Endothelial cell of umbilical vein (primary cell): ENCODE measurements at regions not wholly inside any gene's neighbourhood (a gene's known extent, or its start where the extent isn't known, plus 50 kb on each side); places are given as distances from the start of the nearest gene placed in this dataset.

Experiments
- BruUV-seq: library from RNA; stranded (reverse); fragments of 400-500 nt; replicated peaks from 2 replicates; lab custom pipeline; 2021; lab: Mats Ljungman, UMichigan
- CTCF ChIA-PET: fragments of 300-600, 350-600 bp; sonication (Branson Sonifier 250); formaldehyde crosslinking; loops from one replicate; lab custom pipeline; 2021; ENCODE audit warnings: antibody characterized with exemption, inconsistent platforms; lab: Charles Lee
- POLR2A ChIA-PET: fragments of 300-600, 350-600 bp; sonication (Branson Sonifier 250); formaldehyde crosslinking; loops from one replicate; lab custom pipeline; 2021; ENCODE audit warnings: antibody characterized with exemption, inconsistent platforms; lab: Charles Lee
- DNase-seq: peaks from one replicate; pipeline ENCODE4 v3.0.0-alpha.2; 2011; ENCODE audit warnings: low read depth, low spot score
- FAIRE-seq: peaks from 2 replicates; lab custom pipeline; 2011; peaks lifted over from hg19 to GRCh38; lab: Jason Lieb, UNC
- H2AFZ ChIP-seq: 2 replicates; pipeline ENCODE4 v1.6.0; 2012; ENCODE audit warnings: low read depth, low read length, control low read depth, inconsistent platforms
- H3K27ac ChIP-seq: 2 replicates; pipeline ENCODE4 v1.5.1; 2011; ENCODE audit warnings: low read depth, mild to moderate bottlenecking, control low read depth, low read length, moderate library complexity; ENCODE audit not compliant: insufficient read depth
- H3K27me3 ChIP-seq, 2 experiments: 2 replicates each; pipeline versions ENCODE4 v1.6.0 to v1.6.1; 2011; ENCODE audit warnings: low read length in 2 of 2, mixed read lengths in 1 of 2; ENCODE audit not compliant: control insufficient read depth in 2 of 2, insufficient read depth in 2 of 2
- H3K36me3 ChIP-seq, 2 experiments: 2 replicates in 1 of 2; 3 replicates in 1 of 2; pipeline ENCODE4 v1.5.1; 2011; ENCODE audit warnings: low read length in 2 of 2, mild to moderate bottlenecking in 1 of 2, moderate library complexity in 1 of 2; ENCODE audit not compliant: control insufficient read depth in 2 of 2, insufficient read depth in 2 of 2; ENCODE audit errors: extremely low read depth in 1 of 2
- H3K4me1 ChIP-seq: 3 replicates; pipeline ENCODE4 v1.5.1; 2011; ENCODE audit warnings: mild to moderate bottlenecking, low read length; ENCODE audit not compliant: control insufficient read depth, insufficient read depth; ENCODE audit errors: extremely low read depth
- H3K4me2 ChIP-seq: 2 replicates; pipeline ENCODE4 v1.6.1; 2011; ENCODE audit warnings: low read length, control low read depth, mixed read lengths; ENCODE audit not compliant: insufficient read depth
- H3K4me3 ChIP-seq, 3 experiments: fragments of 200-600 bp in 1 of 3; sonication (generic), shearing (Covaris generic) in 1 of 3; replicated peaks in 1 of 3; 2 replicates each; pipeline ENCODE4 v1.5.1; 2011 to 2016; ENCODE audit warnings: control low read depth in 3 of 3, low read length in 3 of 3, mild to moderate bottlenecking in 2 of 3, inconsistent platforms in 1 of 3, low read depth in 1 of 3, moderate library complexity in 1 of 3; ENCODE audit not compliant: insufficient read depth in 1 of 3
- H3K79me2 ChIP-seq: 2 replicates; pipeline ENCODE4 v1.6.0; 2012; ENCODE audit warnings: low read length, inconsistent platforms; ENCODE audit not compliant: control insufficient read depth, insufficient read depth
- H3K9ac ChIP-seq: replicated peaks from 2 replicates; pipeline ENCODE3; 2011; ENCODE audit warnings: low read length, control low read depth; ENCODE audit not compliant: insufficient read depth; ENCODE audit errors: extremely low read depth
- H3K9me1 ChIP-seq: replicated peaks from 3 replicates; pipeline ENCODE4 v1.6.0; 2011; ENCODE audit warnings: mild to moderate bottlenecking, low read length; ENCODE audit not compliant: control insufficient read depth, insufficient read depth; ENCODE audit errors: extremely low read depth
- H3K9me3 ChIP-seq: replicated peaks from 2 replicates; pipeline ENCODE4 v1.5.1; 2012; ENCODE audit warnings: low read length, inconsistent platforms; ENCODE audit not compliant: control insufficient read depth, insufficient read depth
- H4K20me1 ChIP-seq: replicated peaks from 2 replicates; pipeline ENCODE3; 2011; ENCODE audit warnings: mild to moderate bottlenecking, low read length; ENCODE audit not compliant: control insufficient read depth, insufficient read depth; ENCODE audit errors: extremely low read depth
- CTCF ChIP-seq, 2 donors: IDR thresholded peaks; 1 replicate in 1 of 2; 2 replicates in 1 of 2; pipeline ENCODE4 v1.5.1; 2011; ENCODE audit warnings: low read length in 2 of 2, mild to moderate bottlenecking in 2 of 2, moderate library complexity in 2 of 2, control low read depth in 1 of 2, inconsistent platforms in 1 of 2, low read depth in 1 of 2; ENCODE audit not compliant: insufficient read depth in 1 of 2; ENCODE audit errors: extremely low read depth in 1 of 2
- EZH2 ChIP-seq: IDR thresholded peaks from 2 replicates; pipeline ENCODE4 v1.6.1; 2012; ENCODE audit warnings: borderline replicate concordance, low read depth, mild to moderate bottlenecking, moderate library complexity, low read length, inconsistent platforms; ENCODE audit not compliant: severe bottlenecking
- GATA2 ChIP-seq: IDR thresholded peaks from 2 replicates; pipeline ENCODE4 v1.7.0; 2011; ENCODE audit warnings: low read depth, mild to moderate bottlenecking, moderate library complexity, mixed read lengths, low read length; ENCODE audit not compliant: insufficient read length, insufficient read depth
- JUN ChIP-seq: IDR thresholded peaks from 2 replicates; pipeline ENCODE4 v1.6.1; 2011; ENCODE audit warnings: borderline replicate concordance, low read depth; ENCODE audit not compliant: insufficient read length, insufficient read depth
- MAX ChIP-seq: IDR thresholded peaks from 2 replicates; pipeline ENCODE4 v1.6.1; 2011; ENCODE audit not compliant: insufficient read depth, insufficient read length
- MYC ChIP-seq: IDR thresholded peaks from one replicate; pipeline ENCODE4 v1.6.1; 2011; ENCODE audit warnings: mild to moderate bottlenecking, low read depth, low read length
- POLR2A ChIP-seq: IDR thresholded peaks from 2 replicates; pipeline ENCODE4 v1.6.1; 2012; ENCODE audit warnings: low read depth, mild to moderate bottlenecking, control low read depth, low read length
- POLR2AphosphoS5 ChIP-seq: IDR thresholded peaks from 2 replicates; pipeline ENCODE4 v1.6.1; 2012; ENCODE audit warnings: low read depth, mild to moderate bottlenecking, control low read depth, low read length, moderate library complexity; ENCODE audit not compliant: insufficient read depth
- dilution Hi-C: fragments of 300-500 bp; cut with MboI; formaldehyde crosslinking; loops from one replicate; pipeline ENCODE4 v1.15.0; 2019; ENCODE audit warnings: low sequenced_read_pairs; ENCODE audit not compliant: extremely low pct_ligation_motif_present
- intact Hi-C: fragments of 100-400 bp; cut with micrococcal nuclease; formaldehyde crosslinking; loops from one replicate; pipeline ENCODE4 v1.10.0; 2022

GRCh38 chr5:3202570-3202969 is 393.1 kb upstream of the IRX1 start:
- H3K9ac ChIP-seq = no peak overlapping the region
- POLR2A ChIA-PET = no interaction called here
- no peaks in the 10 kb centered on the region for H3K79me2 ChIP-seq
- CTCF ChIA-PET = no interaction called here
- no peaks in the 10 kb centered on the region for H3K4me1 ChIP-seq
- no peaks in the 10 kb centered on the region for H4K20me1 ChIP-seq
- no peak overlapping the region for H2AFZ ChIP-seq
- no peaks in the 10 kb centered on the region for H3K36me3 ChIP-seq
- H3K9me3 ChIP-seq = peaks cover 12% of the 10 kb centered on the region
- dilution Hi-C loops (no loop called here), intact Hi-C loops (no loop called here)
- no peak overlapping the region for H3K27ac ChIP-seq
- no peak overlapping the region for H3K4me2 ChIP-seq
- TF ChIP-seq POLR2A (no peak), GATA2 (no peak), MAX (no peak), MYC (no peak), CTCF (IDR thresholded peaks at IDR 0.05; ENCODE audit: extremely low read depth in 1 of 2, insufficient read depth in 1 of 2, low read depth in 1 of 2, low read length in 2 of 2) (no peak), POLR2AphosphoS5 (no peak), JUN (no peak), EZH2 (no peak)
- DNase-seq = no peak
- FAIRE-seq = no peak
- BruUV-seq = no TSS peak
- H3K9me1 ChIP-seq = no peaks in the 10 kb centered on the region
- H3K27me3 ChIP-seq = no peaks in the 10 kb centered on the region
- no peak overlapping the region for H3K4me3 ChIP-seq
